HepG2 (cell line): ENCODE measurements at regions not wholly inside any gene's neighbourhood (a gene's known extent, or its start where the extent isn't known, plus 50 kb on each side); places are given as distances from the start of the nearest gene placed in this dataset.
"Not testable (repeated sequence)": the region's sequence is repeated elsewhere in the genome, so short reads cannot be mapped to it uniquely, and the experiment has no call there.

Experiments used
- RBAK ChIP-seq: sonication (generic); formaldehyde crosslinking; IDR thresholded peaks from 2 replicates; pipeline ENCODE4 v1.5.1; 2020; ENCODE audit warnings: mild to moderate bottlenecking, missing genetic modification reagents
- ZNF816 ChIP-seq: sonication (generic); formaldehyde crosslinking; IDR thresholded peaks from 2 replicates; pipeline ENCODE4 v1.8.0; 2022; ENCODE audit warnings: missing genetic modification reagents, mild to moderate bottlenecking, borderline replicate concordance

DNA sequence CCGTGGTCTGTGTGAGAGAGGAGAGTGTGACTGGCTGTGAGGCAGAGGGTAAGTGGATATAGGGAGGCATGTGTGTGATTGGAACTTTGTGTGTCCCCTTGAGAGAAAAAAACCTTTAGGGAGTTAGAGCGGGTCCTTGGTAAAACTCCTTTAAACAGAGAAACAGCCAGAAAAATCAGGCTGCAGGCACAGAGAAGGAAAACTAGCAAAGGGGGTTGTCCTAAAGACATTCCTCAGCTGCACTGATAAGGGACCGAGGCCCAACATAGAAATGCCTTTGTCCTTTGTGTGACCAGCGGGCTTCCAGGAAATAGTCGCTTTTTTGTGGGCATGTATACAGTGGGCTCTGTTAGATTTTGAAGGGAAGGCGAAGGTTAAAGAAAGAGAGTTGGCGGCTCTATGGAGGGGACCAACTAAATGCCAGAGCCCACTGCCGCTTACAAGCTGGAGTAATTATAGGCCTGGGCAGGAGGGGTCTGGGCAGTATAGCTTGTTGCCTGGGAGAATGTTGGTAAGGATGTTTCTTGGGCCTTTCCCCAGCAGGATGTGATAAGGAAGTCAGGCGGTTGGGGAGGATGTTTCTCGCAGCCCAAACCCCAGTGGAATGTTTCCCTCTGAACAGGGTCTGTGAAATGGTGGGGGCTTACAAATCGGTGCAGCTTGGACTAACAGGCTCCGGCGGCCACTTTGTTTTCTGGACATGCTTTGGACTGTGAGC, 313.7 kb upstream of the ZNF337 start:
- not testable (repeated sequence) for TF ChIP-seq RBAK, ZNF816 (CRISPR knock-in tag)
